ENCODE measurements at regions not wholly inside any gene's neighbourhood (a gene's known extent, or its start where the extent isn't known, plus 50 kb on each side); places are given as distances from the start of the nearest gene placed in this dataset.

DNA sequence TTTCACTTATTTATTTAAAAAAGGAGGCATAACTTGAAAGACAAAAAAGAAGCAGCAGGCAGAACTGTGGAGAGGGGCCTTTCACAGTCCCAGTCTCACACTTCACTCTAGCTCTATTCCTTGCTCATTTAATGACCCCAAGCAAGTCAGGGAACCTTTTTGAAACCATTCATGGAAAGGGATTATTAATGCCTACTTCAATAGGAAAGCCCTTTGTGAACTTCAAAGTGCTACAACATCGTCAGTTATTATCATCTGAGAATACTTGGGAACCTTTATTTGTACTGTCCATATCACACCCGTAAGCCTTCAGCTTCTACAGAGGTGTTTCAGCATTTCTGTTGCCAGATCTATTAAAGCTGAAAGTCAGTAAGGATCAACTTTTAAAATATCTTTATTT lies 320.2 kb downstream of the TMEM161B start:
- H3K4me1 ChIP-seq (ENCODE audit: control insufficient read depth in 2 of 2, insufficient read depth in 2 of 2, low read length in 2 of 2) = no peaks in the 10 kb centered on the region
- H3K36me3 ChIP-seq (ENCODE audit: control insufficient read depth in 2 of 2, insufficient read depth in 2 of 2, low read length in 1 of 2) = no peaks in the 10 kb centered on the region
- H3K27me3 ChIP-seq (ENCODE audit: control insufficient read depth in 2 of 2, insufficient read depth in 1 of 2, low read length in 1 of 2) = no peaks in the 10 kb centered on the region
- no peak overlapping the region for H3K4me3 ChIP-seq (ENCODE audit: low read length in 2 of 2)
- no peak for DNase-seq (ENCODE audit: low read depth in 6 of 9, low spot score in 9 of 9)
- H3K9me3 ChIP-seq (ENCODE audit: control insufficient read depth in 2 of 2, insufficient read depth in 1 of 2, low read length in 1 of 2) = no peaks in the 10 kb centered on the region
- H3K27ac ChIP-seq (ENCODE audit: low read depth in 1 of 2, low read length in 1 of 2) = no peak overlapping the region
- WGBS = 96% methylated on average over 2 of the region's 2 CpGs

DNA sequence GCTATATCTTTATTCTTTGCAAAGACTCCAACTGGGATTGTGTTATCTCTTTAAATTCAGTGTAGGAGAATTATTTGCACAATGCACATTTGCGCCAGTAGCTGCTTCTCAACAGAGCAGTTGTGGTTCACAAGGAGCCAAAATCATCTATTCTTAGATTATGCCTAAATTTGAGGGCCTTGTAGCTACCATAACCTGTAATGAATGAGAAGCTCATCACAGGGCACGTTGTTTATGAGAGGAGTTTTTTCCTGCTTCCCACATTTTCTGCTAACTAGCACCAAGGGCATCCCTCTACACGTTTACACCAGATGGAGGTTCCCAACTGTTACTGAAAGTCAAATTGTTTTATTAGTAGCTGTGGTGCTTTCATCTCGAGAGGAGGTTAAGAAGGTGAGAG lies 322.4 kb downstream of the TMEM161B start:
- Histone ChIP-seq H3K4me3 (ENCODE audit: low read length in 2 of 2) (no peak overlapping the region), H3K9me3 (ENCODE audit: control insufficient read depth in 2 of 2, insufficient read depth in 1 of 2, low read length in 1 of 2) (no peaks in the 10 kb centered on the region), H3K4me1 (ENCODE audit: control insufficient read depth in 2 of 2, insufficient read depth in 2 of 2, low read length in 2 of 2) (no peaks in the 10 kb centered on the region), H3K27me3 (ENCODE audit: control insufficient read depth in 2 of 2, insufficient read depth in 1 of 2, low read length in 1 of 2) (no peaks in the 10 kb centered on the region), H3K36me3 (ENCODE audit: control insufficient read depth in 2 of 2, insufficient read depth in 2 of 2, low read length in 1 of 2) (no peaks in the 10 kb centered on the region), H3K27ac (ENCODE audit: low read depth in 1 of 2, low read length in 1 of 2) (no peak overlapping the region)
- no peak for DNase-seq (ENCODE audit: low read depth in 6 of 9, low spot score in 9 of 9)
- WGBS = 59% methylated on average over 4 of the region's 4 CpGs

DNA sequence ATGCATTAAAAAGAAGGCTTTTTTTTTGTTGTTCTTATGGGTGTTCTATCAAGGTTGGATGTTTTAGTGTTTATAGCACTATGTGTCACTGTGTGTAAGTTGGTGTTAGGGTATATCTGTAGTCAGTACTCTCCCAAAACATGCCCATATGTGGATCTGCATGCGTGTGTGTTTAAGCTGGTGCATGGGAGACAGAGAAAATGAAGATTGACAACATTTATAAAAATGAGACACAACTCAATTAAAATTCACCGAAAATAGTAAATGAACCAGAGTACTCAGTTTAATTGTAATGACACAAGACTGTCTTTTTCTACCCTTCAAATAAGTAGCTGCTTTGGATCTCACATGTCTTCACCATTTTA lies 323.4 kb downstream of the TMEM161B start:
- Histone ChIP-seq H3K4me3 (ENCODE audit: low read length in 2 of 2) (no peak overlapping the region), H3K27me3 (ENCODE audit: control insufficient read depth in 2 of 2, insufficient read depth in 1 of 2, low read length in 1 of 2) (no peaks in the 10 kb centered on the region), H3K36me3 (ENCODE audit: control insufficient read depth in 2 of 2, insufficient read depth in 2 of 2, low read length in 1 of 2) (no peaks in the 10 kb centered on the region), H3K4me1 (ENCODE audit: control insufficient read depth in 2 of 2, insufficient read depth in 2 of 2, low read length in 2 of 2) (no peaks in the 10 kb centered on the region), H3K9me3 (ENCODE audit: control insufficient read depth in 2 of 2, insufficient read depth in 1 of 2, low read length in 1 of 2) (no peaks in the 10 kb centered on the region), H3K27ac (ENCODE audit: low read depth in 1 of 2, low read length in 1 of 2) (no peak overlapping the region)
- no peak for DNase-seq (ENCODE audit: low read depth in 6 of 9, low spot score in 9 of 9)
- 94% methylated on average over 2 of the region's 2 CpGs for WGBS

DNA sequence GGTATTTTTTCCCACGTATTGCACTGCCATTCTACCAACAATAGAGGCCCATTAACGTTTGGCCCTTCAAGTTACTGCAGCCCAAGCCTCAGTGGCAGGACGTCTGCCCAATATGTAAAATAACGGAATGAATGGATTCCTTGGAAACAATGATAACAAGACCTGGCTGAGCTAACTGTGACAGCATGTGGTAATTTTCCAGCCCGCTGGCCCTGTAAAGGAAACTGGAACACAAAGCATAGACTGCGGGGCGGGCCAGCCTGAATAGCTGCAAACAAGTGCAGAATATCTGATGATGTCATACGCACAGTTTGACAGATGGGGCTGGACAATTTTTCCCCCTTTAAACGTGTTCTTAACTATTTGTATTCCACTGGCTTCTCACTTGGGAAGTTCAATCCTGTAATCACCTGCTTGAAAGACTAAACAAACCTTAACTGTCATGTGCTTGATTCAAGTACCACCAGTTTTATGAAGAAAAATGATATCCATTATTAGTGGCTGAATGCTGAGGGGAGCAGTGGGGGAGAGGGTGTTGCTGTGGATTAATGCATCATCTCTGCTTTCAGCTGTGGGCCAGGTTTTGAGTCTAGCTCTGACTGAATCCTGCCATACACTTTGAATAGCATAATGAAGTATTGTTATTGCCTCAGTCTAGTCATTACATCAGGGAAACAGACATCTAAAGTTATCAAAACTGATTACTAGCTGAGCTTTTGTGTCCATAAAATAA lies 323.9 kb downstream of the TMEM161B start:
- Histone ChIP-seq H3K36me3 (ENCODE audit: control insufficient read depth in 2 of 2, insufficient read depth in 2 of 2, low read length in 1 of 2) (no peaks in the 10 kb centered on the region), H3K9me3 (ENCODE audit: control insufficient read depth in 2 of 2, insufficient read depth in 1 of 2, low read length in 1 of 2) (no peaks in the 10 kb centered on the region), H3K4me3 (ENCODE audit: low read length in 2 of 2) (no peak overlapping the region), H3K27ac (ENCODE audit: low read depth in 1 of 2, low read length in 1 of 2) (no peak overlapping the region), H3K27me3 (ENCODE audit: control insufficient read depth in 2 of 2, insufficient read depth in 1 of 2, low read length in 1 of 2) (no peaks in the 10 kb centered on the region), H3K4me1 (ENCODE audit: control insufficient read depth in 2 of 2, insufficient read depth in 2 of 2, low read length in 2 of 2) (no peaks in the 10 kb centered on the region)
- WGBS = 25% methylated on average over 9 of the region's 9 CpGs
- no peak for DNase-seq (ENCODE audit: low read depth in 6 of 9, low spot score in 9 of 9)

DNA sequence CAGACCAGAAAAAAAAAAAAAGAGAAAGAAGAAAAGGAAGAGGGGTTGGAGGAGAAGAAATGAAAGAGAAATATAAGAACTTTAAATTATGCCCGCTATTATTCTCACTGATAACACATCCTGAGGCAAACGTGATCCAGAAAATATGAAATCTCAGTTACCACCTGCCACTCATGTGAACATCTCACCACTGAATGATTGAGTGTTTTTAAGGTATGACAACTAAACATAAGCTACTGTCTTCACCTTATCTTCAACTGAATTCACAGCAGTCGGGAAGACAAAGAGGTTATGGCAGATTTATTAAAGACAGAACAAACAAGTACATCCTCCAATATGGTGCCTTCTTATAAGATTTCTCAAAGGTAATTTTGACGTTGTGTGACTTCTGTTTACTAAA lies 327.9 kb downstream of the TMEM161B start:
- H3K27me3 ChIP-seq (ENCODE audit: control insufficient read depth in 2 of 2, insufficient read depth in 1 of 2, low read length in 1 of 2) = no peaks in the 10 kb centered on the region
- DNase-seq (ENCODE audit: low read depth in 6 of 9, low spot score in 9 of 9) = no peak
- no peaks in the 10 kb centered on the region for H3K36me3 ChIP-seq (ENCODE audit: control insufficient read depth in 2 of 2, insufficient read depth in 2 of 2, low read length in 1 of 2)

DNA sequence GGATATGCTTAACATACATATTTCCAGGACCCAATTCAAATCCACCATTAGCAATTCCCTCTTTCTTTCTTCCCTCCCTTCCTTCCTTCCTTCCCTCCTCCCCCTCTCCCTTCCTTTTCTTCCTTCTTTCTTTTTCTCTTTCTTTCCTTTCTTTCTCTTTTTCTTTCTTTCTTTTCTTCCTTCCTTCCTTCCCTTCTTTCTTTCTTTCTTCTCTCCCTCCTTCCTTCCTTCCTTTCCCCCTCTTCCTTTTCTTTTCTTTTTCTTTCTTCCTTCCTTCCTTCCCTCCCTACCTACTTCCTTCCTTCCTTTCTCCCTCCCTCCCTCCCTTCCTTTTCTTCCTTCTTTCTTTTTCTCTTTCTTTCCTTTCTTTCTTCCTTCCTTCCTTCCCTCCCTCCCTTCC lies 332.0 kb downstream of the TMEM161B start:
- no peak overlapping the region for H3K4me3 ChIP-seq (ENCODE audit: low read length in 2 of 2)
- no peaks in the 10 kb centered on the region for H3K9me3 ChIP-seq (ENCODE audit: control insufficient read depth in 2 of 2, insufficient read depth in 1 of 2, low read length in 1 of 2)
- DNase-seq (ENCODE audit: low read depth in 6 of 9, low spot score in 9 of 9) = no peak
- H3K36me3 ChIP-seq (ENCODE audit: control insufficient read depth in 2 of 2, insufficient read depth in 2 of 2, low read length in 1 of 2) = no peaks in the 10 kb centered on the region
- no peaks in the 10 kb centered on the region for H3K27me3 ChIP-seq (ENCODE audit: control insufficient read depth in 2 of 2, insufficient read depth in 1 of 2, low read length in 1 of 2)
- no peak overlapping the region for H3K27ac ChIP-seq (ENCODE audit: low read depth in 1 of 2, low read length in 1 of 2)
- no peaks in the 10 kb centered on the region for H3K4me1 ChIP-seq (ENCODE audit: control insufficient read depth in 2 of 2, insufficient read depth in 2 of 2, low read length in 2 of 2)

More for the DNA sequence above, 327.9 kb downstream of the TMEM161B start:
- no peaks in the 10 kb centered on the region for H3K4me1 ChIP-seq (ENCODE audit: control insufficient read depth in 2 of 2, insufficient read depth in 2 of 2, low read length in 2 of 2)
- WGBS = 83% methylated on average over 4 of the region's 4 CpGs
- H3K9me3 ChIP-seq (ENCODE audit: control insufficient read depth in 2 of 2, insufficient read depth in 1 of 2, low read length in 1 of 2) = no peaks in the 10 kb centered on the region
- no peak overlapping the region for H3K27ac ChIP-seq (ENCODE audit: low read depth in 1 of 2, low read length in 1 of 2)
- H3K4me3 ChIP-seq (ENCODE audit: low read length in 2 of 2) = no peak overlapping the region

DNA sequence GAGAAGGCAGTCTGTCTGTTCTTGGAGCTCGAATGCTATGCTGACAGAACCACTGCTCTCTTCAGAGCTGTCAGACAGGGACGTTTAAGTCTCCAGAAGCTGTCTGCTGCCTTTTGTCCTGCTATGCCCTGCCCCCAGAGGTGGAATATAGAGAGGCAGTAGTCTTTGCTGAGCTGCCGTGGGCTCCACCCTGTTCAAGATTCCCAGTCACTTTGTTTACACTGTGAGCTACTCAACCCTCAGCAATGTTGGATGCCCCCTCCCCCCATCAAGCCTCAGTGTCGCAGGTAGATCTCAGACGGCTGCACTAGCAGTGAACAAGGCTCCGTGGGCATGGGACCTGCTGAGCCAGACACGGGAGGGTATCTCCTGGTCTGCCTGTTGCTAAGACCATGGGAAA lies 344.2 kb downstream of the TMEM161B start:
- no peaks in the 10 kb centered on the region for H3K36me3 ChIP-seq (ENCODE audit: control insufficient read depth in 2 of 2, insufficient read depth in 2 of 2, low read length in 1 of 2)
- no peak overlapping the region for H3K27ac ChIP-seq (ENCODE audit: low read depth in 1 of 2, low read length in 1 of 2)
- H3K9me3 ChIP-seq (ENCODE audit: control insufficient read depth in 2 of 2, insufficient read depth in 1 of 2, low read length in 1 of 2) = peaks cover 0 to 16% of the 10 kb centered on the region in 2 donors
- WGBS = 69% methylated on average over 7 of the region's 7 CpGs
- no peaks in the 10 kb centered on the region for H3K4me1 ChIP-seq (ENCODE audit: control insufficient read depth in 2 of 2, insufficient read depth in 2 of 2, low read length in 2 of 2)
- no peaks in the 10 kb centered on the region for H3K27me3 ChIP-seq (ENCODE audit: control insufficient read depth in 2 of 2, insufficient read depth in 1 of 2, low read length in 1 of 2)
- no peak overlapping the region for H3K4me3 ChIP-seq (ENCODE audit: low read length in 2 of 2)
- DNase-seq (ENCODE audit: low read depth in 6 of 9, low spot score in 9 of 9) = no peak

DNA sequence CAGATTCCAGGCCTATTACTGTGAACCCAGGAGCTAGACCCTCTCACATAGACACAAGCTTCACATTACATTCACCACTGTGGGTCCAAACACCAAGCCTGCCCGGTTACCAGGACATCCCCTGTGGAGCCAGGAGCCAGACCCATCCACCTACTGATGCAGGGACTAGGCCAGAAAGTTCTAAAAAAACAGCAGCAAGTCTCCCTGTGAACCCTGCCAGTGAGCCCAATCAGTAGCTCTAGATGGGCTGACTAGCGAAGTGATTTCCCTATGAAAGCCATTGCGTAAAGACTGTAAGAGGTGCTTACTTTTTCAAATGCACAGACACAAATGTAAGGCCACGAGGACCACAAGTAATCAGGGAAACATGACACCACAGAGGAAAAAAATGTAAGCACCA lies 352.3 kb downstream of the TMEM161B start:
- H3K4me1 ChIP-seq (ENCODE audit: control insufficient read depth in 2 of 2, insufficient read depth in 2 of 2, low read length in 2 of 2) = no peaks in the 10 kb centered on the region
- 91% methylated on average over 4 of the region's 4 CpGs for whole genome bisulfite sequencing
- H3K36me3 ChIP-seq (ENCODE audit: control insufficient read depth in 2 of 2, insufficient read depth in 2 of 2, low read length in 1 of 2) = no peaks in the 10 kb centered on the region
- H3K27ac ChIP-seq (ENCODE audit: low read depth in 1 of 2, low read length in 1 of 2) = no peak overlapping the region
- H3K4me3 ChIP-seq (ENCODE audit: low read length in 2 of 2) = no peak overlapping the region
- DNase-seq (ENCODE audit: low read depth in 6 of 9, low spot score in 9 of 9) = no peak
- peaks cover 0 to 7% of the 10 kb centered on the region in 2 donors for H3K9me3 ChIP-seq (ENCODE audit: control insufficient read depth in 2 of 2, insufficient read depth in 1 of 2, low read length in 1 of 2)
- no peaks in the 10 kb centered on the region for H3K27me3 ChIP-seq (ENCODE audit: control insufficient read depth in 2 of 2, insufficient read depth in 1 of 2, low read length in 1 of 2)

DNA sequence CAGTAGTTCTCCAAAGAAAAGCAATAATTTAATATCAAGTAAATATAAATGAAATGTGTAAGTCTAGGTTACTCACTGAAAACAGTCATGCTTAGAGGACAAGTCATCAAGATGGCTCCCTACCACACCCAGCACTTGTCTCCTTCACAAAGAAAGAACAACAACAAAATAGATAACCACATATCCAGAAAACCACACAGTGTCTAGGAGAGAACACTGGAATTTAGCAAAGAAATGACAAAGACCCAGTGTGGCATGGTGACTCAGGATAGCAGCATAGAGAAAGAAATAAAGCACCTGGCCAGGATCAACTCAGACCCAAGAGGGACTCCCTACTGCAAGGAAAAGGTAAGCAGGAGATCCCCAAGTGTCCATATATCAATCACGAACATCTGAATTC lies 356.2 kb downstream of the TMEM161B start:
- H3K4me3 ChIP-seq (ENCODE audit: low read length in 2 of 2) = no peak overlapping the region
- no peaks in the 10 kb centered on the region for H3K36me3 ChIP-seq (ENCODE audit: control insufficient read depth in 2 of 2, insufficient read depth in 2 of 2, low read length in 1 of 2)
- H3K27me3 ChIP-seq (ENCODE audit: control insufficient read depth in 2 of 2, insufficient read depth in 1 of 2, low read length in 1 of 2) = no peaks in the 10 kb centered on the region
- no peaks in the 10 kb centered on the region for H3K4me1 ChIP-seq (ENCODE audit: control insufficient read depth in 2 of 2, insufficient read depth in 2 of 2, low read length in 2 of 2)
- no peak for DNase-seq (ENCODE audit: low read depth in 6 of 9, low spot score in 9 of 9)
- peaks cover 0 to 7% of the 10 kb centered on the region in 2 donors for H3K9me3 ChIP-seq (ENCODE audit: control insufficient read depth in 2 of 2, insufficient read depth in 1 of 2, low read length in 1 of 2)
- 96% methylated on average over 1 of the region's 1 CpG for WGBS
- no peak overlapping the region for H3K27ac ChIP-seq (ENCODE audit: low read depth in 1 of 2, low read length in 1 of 2)

DNA sequence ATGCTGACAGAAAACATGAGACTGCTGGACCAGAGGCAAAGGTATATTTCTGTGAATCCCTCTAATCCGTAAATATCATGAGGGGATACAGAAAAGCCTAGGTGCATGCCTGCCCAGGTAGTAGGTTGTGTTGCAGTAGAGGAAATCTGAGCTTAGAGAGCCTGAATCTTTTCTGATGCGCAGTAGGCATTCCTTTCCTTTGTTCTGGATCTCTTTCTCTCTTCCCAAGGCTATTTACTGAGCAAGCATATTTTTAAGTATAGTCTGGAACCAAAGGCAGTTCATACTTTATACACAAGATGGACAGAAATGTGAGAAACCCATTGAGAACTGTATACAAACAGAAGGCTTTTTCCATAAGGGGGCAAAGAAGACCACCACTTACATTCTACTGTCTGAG lies 359.3 kb downstream of the TMEM161B start:
- no peak for DNase-seq (ENCODE audit: low read depth in 6 of 9, low spot score in 9 of 9)
- Histone ChIP-seq H3K9me3 (ENCODE audit: control insufficient read depth in 2 of 2, insufficient read depth in 1 of 2, low read length in 1 of 2) (no peaks in the 10 kb centered on the region), H3K36me3 (ENCODE audit: control insufficient read depth in 2 of 2, insufficient read depth in 2 of 2, low read length in 1 of 2) (no peaks in the 10 kb centered on the region), H3K4me3 (ENCODE audit: low read length in 2 of 2) (no peak overlapping the region), H3K4me1 (ENCODE audit: control insufficient read depth in 2 of 2, insufficient read depth in 2 of 2, low read length in 2 of 2) (no peaks in the 10 kb centered on the region), H3K27me3 (ENCODE audit: control insufficient read depth in 2 of 2, insufficient read depth in 1 of 2, low read length in 1 of 2) (no peaks in the 10 kb centered on the region), H3K27ac (ENCODE audit: low read depth in 1 of 2, low read length in 1 of 2) (no peak overlapping the region)
- WGBS = 84% methylated on average over 2 of the region's 2 CpGs

Data from thymus (tissue), 11 donors.